Right lung (tissue), 2 donors: ENCODE measurements at regions not wholly inside any gene's neighbourhood (a gene's known extent, or its start where the extent isn't known, plus 50 kb on each side); places are given as distances from the start of the nearest gene placed in this dataset.
"Not testable (repeated sequence)": the region's sequence is repeated elsewhere in the genome, so short reads cannot be mapped to it uniquely, and the experiment has no call there.

Source experiments
- DNase-seq, 2 donors: peaks; one replicate each; pipeline ENCODE4 v3.0.0-alpha.2; 2013

DNA sequence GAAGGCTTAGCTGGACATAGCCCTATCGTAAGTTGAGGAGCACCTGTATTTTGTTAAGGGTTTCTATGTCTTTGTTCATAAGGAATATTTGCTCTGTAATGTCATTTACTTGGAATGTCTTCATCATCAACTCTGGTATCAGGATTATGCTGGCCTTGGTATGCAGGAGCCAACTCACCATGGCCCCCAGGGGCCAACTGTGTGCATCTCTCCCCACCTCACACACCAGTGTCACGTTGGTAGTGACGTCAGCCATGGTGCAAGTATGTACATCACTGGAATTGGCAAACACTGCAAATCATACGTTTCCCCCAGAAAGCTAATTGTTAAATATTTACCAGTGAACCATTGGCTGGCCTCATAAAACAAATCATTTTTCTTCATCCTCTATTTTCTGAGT, 70.8 kb downstream of the YTHDF1 start:
- DNase-seq: no peak

DNA sequence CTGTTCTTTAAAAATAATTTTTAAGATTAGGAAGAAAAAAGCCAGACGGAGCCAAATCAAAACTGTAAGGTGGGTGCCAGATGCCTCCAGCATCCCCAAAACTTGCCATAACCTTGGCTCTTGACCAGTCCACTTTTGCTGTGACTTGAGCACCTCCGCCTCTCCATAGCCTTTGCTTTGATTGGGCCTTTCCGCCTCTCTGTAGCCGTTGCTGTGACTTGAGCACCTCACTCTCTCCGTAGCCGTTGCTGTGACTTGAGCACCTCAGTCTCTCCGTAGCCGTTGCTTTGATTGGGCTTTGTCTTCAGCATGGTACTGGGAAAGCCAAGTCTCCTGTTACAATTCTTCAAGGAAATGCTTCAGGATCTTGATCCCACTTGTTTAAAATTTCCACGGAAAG, 73.0 kb downstream of the YTHDF1 start:
- DNase-seq: no peak

DNA sequence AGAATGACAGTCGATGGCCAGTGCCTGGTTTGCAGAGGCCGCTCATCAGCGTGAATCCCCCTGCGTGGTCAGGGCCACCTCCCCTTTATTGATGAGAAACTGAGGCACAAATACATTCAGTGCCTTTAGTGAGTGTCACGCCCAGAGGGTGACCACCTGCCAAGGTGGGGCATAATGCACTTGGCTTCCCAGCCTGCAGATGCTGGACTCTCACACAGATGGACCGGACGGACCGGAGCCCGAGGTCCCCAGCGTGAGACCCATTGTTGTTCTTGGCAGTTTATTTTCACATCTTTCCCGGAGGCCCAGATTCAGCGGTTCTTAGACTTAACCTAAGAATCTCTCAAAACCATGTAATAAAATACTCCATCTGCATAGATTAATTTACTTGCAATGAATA, 74.4 kb downstream of the YTHDF1 start:
- DNase-seq: no peak

DNA sequence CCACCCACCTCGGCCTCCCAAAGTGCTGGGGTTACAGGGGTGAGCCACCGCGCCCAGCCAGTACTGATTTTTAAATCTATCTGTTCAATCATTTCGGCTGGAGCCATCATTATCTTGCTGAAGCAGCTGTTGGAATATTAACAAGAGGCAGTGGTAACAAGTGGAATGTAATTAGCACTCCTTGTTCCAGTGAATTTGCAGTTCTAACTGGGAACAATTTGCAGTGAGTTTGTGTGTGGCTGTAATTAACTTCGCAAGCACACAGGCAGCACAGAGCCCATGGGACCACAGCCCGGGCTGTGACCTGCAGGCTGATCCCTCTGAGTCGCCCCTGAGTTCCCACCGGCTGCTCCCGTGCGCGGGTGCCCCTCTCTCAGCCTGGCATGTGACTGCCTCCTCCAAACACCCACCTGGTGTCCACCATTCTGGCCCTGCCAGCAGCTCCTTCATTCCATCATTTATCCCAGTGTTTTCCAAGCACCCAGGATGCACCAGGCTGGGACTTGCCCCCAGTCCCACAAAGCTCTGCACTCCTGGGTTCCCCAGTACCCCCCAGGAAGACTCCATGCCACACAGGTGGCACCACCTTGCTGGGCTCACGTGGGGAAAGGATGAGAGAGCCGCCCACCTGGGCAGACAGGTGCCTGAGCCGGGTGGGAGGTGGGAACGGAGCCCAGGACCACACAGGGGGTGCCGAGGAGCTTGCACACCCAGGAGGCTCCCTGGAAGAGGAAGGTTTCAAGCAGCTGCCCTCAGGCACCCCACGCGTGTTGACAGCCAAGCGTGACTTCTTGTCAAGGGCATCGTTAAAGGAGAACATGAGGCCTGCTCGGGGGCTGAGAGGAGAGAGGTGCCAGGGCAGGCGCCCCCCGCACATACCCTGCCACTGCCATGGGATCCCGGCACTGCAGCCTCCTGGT, 75.2 kb downstream of the YTHDF1 start:
- DNase-seq: no peak

DNA sequence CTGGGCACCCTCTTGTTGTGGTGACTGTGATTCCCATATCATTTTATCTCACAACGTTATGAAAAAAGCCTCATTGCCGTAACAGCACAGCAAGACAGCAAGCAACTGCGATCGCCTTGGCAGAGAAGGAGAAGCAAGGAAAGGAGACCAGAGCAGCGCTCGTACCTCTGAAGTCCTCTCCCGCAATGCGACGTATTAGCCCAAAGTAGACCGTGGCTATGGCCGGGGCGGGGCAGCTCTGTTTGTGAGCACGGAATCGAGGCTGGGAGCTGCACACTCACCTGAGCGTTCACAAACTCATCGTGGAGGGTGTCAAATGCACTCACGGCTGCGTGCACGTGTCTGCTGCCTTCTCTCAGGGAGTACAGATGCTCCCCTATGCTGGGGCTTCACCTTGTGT, 76.1 kb downstream of the YTHDF1 start:
- no peak for DNase-seq

DNA sequence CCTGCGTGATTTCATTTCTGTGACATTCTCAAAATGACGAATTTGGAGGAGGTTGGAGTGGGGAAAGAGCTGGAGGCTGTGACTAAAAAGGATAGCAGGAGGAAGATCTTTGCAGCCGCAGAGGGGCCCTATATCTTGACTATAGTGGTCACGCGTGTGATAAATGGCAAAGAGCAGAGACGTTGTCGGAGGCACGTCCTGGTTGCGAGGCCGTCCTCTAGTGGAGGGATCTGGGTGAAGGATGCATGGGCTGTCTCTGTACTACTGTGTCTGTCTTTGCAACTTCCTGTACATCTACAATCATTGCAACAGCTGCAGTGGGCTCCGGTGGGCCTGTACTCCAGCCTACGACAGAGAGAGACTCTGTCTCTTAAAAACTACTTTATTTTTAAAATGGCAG, 76.6 kb downstream of the YTHDF1 start:
- no peak for DNase-seq

DNA sequence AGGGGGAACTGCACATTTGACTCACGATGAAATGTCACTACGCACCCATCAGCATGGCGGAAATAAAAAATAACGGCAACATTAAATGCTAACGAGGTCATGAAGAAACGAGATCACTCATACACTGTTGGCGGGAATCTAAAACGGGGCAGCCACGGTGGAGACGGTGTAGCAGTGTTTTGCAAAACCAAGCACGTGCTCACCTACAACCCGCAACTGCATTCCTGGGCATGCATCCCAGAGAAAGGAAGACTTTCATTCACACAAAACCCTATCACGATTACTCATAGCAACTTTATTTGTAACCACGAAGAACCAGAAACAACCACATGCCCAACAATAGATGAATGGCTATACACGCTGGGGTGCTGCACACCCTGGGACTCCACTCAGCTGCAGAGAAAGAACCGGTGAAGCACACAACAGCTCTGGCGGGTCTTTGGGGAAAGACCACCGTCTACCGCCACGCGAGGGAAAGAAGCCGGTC, 77.0 kb downstream of the YTHDF1 start:
- no peak for DNase-seq

DNA sequence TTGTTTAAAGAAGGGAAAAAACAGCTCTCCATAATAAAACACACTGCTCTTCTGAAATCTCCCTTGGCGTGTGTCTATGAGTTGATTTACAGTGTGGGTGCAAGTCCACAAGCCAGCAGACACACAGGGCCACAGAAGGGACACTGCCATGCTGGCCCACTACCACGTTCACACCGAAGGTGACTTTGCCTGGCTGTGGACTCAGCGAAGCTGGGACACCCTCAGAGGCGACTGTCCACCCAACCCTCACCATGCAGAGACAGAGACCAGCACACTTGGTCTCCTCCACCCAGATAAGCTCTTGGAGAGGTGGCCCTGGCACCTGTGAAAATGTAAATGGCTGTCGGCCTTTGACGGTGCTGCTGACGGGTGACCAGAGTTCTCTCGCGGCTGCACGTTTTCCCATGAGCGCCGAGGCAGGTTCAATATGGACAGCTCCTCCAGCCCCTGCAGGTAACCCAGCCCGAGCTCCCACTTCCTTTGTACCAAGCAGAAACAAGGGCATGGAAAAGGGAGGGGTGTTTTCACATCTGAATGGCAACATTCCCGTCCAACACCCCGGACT, 78.0 kb downstream of the YTHDF1 start:
- DNase-seq: no peak

DNA sequence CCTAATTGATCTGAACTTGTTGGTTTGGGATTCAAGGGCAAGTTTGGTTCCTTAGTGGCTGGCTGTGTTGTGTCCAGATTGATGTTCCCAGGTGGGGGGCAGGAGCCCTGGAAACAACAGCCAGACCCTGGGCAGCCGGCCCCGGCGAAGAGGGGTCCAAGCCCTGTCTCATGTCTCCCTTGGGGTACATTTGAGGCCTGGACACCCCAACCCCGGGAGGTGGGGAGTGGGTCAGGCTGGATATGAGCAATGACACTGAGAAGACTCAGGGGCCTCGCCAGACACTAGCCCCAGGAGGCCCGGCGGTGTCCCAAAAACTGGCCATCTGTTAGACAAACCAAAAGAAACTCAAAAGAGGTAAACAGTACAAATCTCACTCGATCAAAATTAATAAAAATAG, 79.6 kb downstream of the YTHDF1 start:
- DNase-seq: no peak

DNA sequence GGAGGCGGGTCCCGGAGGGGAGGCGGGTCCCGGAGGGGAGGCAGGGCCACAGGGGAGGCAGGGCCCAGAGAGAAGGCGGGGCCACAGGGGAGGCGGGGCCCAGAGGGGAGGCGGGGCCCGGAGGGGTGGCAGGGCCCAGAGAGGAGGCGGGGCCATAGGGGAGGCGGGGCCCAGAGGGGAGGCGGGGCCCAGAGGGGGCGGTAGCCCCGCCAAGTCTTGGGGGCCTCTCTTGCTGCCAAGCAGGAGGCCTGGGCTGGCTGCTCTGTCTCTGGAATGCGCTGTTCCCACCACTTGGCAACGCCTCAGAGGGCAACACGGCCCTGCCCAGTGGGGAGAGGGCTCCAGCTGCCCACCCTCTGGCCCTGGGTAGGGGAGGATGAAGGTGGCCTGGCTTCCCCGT, 80.5 kb downstream of the YTHDF1 start:
- no peak for DNase-seq

DNA sequence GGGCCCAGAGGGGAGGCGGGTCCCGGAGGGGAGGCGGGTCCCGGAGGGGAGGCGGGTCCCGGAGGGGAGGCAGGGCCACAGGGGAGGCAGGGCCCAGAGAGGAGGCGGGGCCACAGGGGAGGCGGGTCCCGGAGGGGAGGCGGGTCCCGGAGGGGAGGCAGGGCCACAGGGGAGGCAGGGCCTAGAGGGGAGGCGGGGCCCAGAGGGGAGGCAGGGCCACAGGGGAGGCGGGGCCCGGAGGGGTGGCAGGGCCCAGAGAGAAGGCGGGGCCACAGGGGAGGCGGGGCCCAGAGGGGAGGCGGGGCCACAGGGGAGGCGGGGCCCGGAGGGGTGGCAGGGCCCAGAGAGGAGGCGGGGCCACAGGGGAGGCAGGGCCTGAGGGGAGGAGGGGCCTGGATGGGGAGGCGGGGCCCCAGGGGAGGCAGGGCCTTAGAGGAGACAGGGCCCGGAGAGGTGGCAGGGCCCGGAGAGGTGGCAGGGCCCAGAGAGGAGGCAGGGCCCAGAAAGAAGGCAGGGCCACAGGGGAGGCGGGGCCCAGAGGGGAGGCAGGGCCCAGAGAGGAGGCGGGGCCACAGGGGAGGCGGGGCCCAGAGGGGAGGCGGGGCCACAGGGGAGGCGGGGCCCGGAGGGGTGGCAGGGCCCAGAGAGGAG, 81.1 kb downstream of the YTHDF1 start:
- DNase-seq: not testable (repeated sequence)

DNA sequence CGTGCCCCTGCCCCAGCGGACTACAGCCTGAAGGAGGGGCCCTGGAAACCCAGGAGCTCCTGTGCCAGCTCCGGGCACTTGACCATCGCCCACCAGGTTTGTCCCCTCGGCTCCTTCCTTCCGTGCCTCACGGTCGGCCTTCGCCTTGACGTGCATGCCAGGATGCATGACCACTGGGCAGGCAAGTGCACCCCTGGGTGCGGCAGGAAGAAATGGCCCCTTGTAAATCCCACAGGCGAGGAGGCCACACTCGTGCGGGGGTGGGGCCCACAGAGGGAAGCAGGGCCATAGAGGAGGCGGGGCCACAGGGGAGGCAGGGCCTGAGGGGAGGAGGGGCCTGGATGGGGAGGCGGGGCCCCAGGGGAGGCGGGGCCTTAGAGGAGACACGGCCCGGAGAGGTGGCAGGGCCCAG, 81.7 kb downstream of the YTHDF1 start:
- DNase-seq: no peak

DNA sequence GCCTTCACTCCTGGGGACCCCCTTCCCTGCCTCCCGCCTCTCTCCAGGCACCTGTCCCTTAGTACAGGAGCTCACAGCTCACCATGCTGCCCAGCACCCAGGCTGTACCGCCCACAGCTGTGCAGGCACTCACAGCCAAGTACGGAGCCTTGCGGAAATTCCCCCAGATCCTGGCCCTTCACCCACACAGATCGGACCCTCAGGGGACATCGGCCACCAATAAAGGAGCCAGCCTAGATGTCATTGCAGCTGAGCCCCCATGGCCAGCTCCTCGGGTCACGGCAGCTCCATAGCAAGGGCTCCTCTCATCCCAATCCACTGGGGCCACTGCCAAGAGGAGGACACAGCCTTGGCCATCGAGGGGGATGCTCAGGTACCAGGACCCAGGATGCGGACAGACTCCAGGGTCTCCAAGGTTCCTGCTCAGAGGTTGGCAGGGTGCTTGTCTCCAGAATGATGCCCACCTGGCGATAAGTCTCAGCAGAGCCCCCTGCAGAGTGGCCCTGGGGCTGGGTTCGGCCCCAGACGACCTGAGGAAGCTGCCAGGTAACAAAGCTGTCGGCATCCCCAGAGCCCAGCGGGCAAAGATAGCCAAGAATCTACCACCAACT, 82.3 kb downstream of the YTHDF1 start:
- no peak for DNase-seq

DNA sequence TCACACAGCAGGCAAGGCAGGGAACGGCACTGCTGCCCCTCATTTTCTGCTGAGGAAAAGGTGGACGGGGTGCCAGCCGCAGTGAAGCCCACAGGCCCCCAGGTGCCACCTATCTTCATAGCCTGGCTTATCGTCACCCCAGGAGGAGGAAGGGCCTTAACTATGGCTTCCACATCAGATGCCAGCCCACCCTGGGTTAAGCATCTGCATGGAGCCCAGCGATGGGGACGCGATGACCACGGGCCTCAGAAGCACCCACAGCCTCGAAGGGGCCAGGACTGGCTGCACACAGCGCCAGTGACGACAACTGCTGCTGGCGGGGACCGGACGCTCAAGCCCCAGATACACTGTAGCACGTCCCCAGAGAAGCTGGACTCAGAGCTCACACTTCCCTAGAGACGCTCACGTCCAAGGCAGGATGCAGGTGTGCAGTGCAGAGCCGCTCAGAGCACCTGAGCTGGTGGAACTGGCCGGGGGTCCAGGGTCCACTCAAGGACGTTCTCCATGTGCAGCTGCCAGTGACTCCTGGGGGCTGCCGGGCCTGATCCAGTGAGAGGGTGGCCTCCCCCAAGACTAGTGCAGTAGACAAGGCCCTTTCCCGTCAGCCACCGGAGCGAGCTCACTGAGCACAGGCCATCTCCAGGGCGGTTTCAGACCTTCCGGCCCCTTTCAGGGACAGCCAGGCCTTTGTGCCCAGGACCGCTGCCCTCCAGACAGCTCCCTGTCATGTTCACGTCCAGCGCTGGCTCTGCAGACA, 83.0 kb downstream of the YTHDF1 start:
- no peak for DNase-seq

DNA sequence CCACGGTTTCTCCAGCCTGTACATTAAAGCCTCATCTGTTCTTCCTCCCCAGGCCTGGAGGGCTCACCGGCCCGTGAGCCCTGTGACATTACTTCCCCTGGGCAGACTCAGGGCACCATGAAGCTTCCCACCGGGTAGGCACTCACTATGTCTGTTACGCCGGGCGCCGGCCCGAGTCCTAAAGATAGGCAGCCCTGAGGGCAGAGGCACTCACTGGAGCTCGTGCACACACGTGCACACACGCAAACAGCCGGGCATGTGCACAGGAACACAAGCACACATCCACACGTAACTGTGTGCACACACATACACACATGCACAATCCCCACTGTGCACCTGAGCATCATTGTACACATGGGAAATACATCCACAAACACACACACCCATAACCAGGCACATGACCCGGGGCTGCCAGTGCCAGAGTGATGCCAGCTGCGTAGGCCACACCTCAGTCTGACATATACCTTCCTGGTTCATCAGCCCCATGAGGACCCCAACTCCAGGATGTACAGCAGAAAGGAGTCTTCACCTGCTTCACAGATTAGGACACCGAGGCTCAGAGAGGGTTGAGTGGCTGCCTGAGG, 83.7 kb downstream of the YTHDF1 start:
- no peak for DNase-seq

DNA sequence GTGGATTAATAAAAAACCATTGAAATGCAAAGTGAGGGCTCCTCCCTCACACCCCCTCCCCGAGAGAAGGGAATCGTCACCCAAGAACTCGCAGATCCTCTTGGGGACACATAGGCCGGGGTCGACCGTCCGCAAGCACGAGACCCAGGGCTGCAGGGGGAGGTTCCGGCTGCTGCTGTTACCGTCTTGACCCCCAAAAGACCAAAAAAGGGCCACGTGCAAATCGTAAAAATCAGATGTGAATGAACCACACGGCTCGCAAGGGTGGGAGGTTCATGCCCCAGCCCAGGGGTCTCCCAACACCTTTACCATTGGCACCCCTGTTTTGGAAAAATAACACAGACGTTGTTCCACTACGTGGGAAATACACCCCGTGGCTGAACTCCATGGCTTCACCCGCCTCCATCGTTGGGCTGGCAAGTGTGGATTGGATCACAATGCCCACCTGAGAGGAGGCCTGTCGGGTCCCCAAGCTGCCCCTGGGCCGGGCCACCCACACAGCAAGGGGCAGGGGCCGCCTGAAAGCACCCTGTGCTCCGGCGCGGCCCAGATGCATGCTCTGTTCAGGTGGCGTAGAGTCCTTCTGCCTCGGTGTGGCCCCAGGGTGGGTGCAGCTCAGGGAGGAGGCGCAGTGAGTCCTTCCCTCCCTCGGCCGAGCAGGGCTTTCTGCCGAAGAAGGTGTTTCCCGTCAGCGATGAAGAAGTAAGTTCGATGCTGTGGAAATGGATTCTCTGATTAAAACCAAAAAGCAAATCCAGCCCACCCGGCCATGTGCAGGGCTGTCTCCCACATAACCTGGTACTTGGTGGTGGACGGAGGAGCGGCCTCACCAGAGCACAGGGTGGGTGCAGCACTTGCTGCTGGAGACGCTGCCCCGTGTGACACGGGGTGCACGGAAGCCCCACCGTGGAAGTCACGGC, 85.0 kb downstream of the YTHDF1 start:
- DNase-seq: no peak

DNA sequence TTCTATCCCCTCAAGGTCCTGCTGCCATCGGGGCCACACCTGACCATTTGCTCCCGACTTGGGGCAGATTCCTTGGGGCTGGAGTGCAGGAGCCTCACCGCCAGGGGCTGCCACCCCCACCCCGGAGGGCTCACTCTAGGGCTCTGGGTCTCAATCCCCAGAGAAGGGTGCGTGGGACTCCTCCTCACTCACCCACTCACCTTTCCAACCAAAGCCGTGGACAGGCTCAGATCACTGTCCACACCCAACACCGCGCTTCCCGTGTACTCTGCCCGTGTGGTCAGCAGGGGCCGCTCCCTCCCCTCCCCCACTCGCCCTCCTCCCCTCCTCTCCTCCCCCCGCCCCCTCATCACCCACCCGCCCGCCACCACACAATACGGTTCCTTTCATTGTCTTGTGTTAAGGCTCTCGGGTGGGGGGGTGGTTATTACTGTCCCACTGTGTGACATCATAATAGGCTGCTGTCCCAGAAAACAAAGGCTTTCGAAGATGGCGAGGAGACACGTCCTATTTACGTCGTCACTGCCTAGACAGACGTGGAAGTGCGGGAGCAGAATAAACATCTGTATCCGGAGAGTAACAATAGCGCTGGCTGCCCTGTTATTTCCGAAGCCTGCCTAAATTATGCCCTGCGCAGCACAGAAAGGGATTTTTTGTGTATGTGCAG, 85.8 kb downstream of the YTHDF1 start:
- peak; percentile 13 to 20 for DNase-seq

DNA sequence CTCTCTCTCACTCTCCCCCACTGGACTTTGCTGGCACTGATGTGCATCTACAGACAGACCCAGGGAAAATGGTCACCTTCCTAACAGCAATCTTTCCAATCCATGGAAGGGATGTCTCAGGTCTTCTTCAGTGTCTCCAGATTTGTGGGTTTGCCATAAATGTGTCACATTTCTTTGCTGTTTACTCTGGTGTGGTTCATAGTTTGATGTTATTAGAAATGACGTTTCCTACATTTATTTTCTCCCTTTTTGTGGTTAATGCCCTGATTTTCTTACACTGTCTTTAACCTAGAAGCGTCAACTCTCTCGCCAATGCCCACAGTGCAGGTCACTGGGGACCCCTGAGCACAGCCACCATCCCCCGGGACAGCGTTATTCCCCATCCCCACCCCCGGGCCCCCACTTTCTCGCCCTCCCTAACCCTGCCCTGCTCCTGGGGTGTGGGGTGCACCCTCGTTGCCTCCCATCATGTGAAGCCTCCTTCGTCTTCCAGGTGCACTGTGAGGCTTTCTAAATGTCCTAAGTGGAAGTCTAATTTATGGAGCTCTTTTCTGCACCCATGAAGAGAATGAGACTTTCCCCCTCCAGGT, 86.5 kb downstream of the YTHDF1 start:
- DNase-seq: no peak

DNA sequence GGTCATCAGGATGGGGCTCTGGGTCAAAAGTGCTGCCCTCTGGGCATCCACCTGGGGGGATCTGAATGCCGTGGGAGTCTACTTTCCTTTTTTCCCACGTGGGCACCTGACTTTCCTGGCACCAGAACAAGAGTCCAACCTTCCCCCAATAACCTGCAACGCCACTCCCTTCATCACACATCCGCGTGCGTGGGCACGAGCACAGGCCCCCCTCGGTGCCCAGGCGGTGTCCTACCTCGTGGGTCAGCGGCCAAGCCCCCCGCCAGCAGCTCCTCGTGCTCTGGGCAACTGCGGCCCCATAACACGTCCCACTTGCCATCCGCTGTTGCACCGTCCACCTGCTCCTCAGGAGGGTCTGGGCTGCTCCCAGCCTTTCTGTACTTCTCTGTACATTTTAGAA, 87.0 kb downstream of the YTHDF1 start:
- no peak for DNase-seq
